ENCODE measurements at regions not wholly inside any gene's neighbourhood (a gene's known extent, or its start where the extent isn't known, plus 50 kb on each side); places are given as distances from the start of the nearest gene placed in this dataset.

GRCh38 chr13:55728247-55728646, 1412.5 kb upstream of the PRR20A start:
- H3K4me1 ChIP-seq (ENCODE audit: control insufficient read depth, extremely low read depth, insufficient read depth, low read length) = no peaks in the 10 kb centered on the region
- no peak for FAIRE-seq
- DNase-seq (ENCODE audit: low read depth, low spot score) = no peak
- H3K36me3 ChIP-seq (ENCODE audit: control insufficient read depth in 2 of 2, extremely low read depth in 1 of 2, insufficient read depth in 2 of 2, low read length in 2 of 2) = no peaks in the 10 kb centered on the region
- BruUV-seq (replicated peaks) = no TSS peak
- TF ChIP-seq POLR2AphosphoS5 (IDR thresholded peaks at IDR 0.05; ENCODE audit: insufficient read depth, low read depth, low read length) = no peak
- TF ChIP-seq JUN (IDR thresholded peaks at IDR 0.05; ENCODE audit: borderline replicate concordance, insufficient read depth, insufficient read length, low read depth) = no peak
- no peak for TF ChIP-seq CTCF (IDR thresholded peaks at IDR 0.05; ENCODE audit: extremely low read depth in 1 of 2, insufficient read depth in 1 of 2, low read depth in 1 of 2, low read length in 2 of 2)
- no peak for TF ChIP-seq EZH2 (IDR thresholded peaks at IDR 0.05; ENCODE audit: borderline replicate concordance, low read depth, low read length, severe bottlenecking)
- TF ChIP-seq POLR2A (IDR thresholded peaks at IDR 0.05; ENCODE audit: low read depth, low read length) = no peak
- ChIA-PET POLR2A (no interaction called here), CTCF (no interaction called here)
- no peak overlapping the region for H2AFZ ChIP-seq (ENCODE audit: low read depth, low read length)
- no peak overlapping the region for H3K4me2 ChIP-seq (ENCODE audit: insufficient read depth, low read length)
- H3K27ac ChIP-seq (ENCODE audit: insufficient read depth, low read depth, low read length) = no peak overlapping the region
- intact Hi-C loops (cut with micrococcal nuclease) = no loop called here
- no peaks in the 10 kb centered on the region for H3K27me3 ChIP-seq (ENCODE audit: control insufficient read depth in 2 of 2, insufficient read depth in 2 of 2, low read length in 2 of 2)
- H3K9me3 ChIP-seq (replicated peaks; ENCODE audit: control insufficient read depth, insufficient read depth, low read length) = no peaks in the 10 kb centered on the region
- dilution Hi-C loops (cut with MboI; ENCODE audit: extremely low pct_ligation_motif_present, low sequenced_read_pairs) = no loop called here
- no peak overlapping the region for H3K4me3 ChIP-seq (replicated peaks in 1 of 3; ENCODE audit: insufficient read depth in 1 of 3, low read depth in 1 of 3, low read length in 3 of 3)
- no peak overlapping the region for H3K9ac ChIP-seq (replicated peaks; ENCODE audit: extremely low read depth, insufficient read depth, low read length)
- no peaks in the 10 kb centered on the region for H4K20me1 ChIP-seq (replicated peaks; ENCODE audit: control insufficient read depth, extremely low read depth, insufficient read depth, low read length)
- no peaks in the 10 kb centered on the region for H3K9me1 ChIP-seq (replicated peaks; ENCODE audit: control insufficient read depth, extremely low read depth, insufficient read depth, low read length)
- no peaks in the 10 kb centered on the region for H3K79me2 ChIP-seq (ENCODE audit: control insufficient read depth, insufficient read depth, low read length)

- H3K4me2 ChIP-seq (ENCODE audit: insufficient read depth, low read length) = no peak overlapping the region
- no peak overlapping the region for H3K4me3 ChIP-seq (replicated peaks in 1 of 3; ENCODE audit: insufficient read depth in 1 of 3, low read depth in 1 of 3, low read length in 3 of 3)
- no peaks in the 10 kb centered on the region for H3K36me3 ChIP-seq (ENCODE audit: control insufficient read depth in 2 of 2, extremely low read depth in 1 of 2, insufficient read depth in 2 of 2, low read length in 2 of 2)
- H3K27me3 ChIP-seq (ENCODE audit: control insufficient read depth in 2 of 2, insufficient read depth in 2 of 2, low read length in 2 of 2) = no peaks in the 10 kb centered on the region
- TF ChIP-seq GATA2 (IDR thresholded peaks at IDR 0.05; ENCODE audit: insufficient read depth, insufficient read length, low read depth, low read length) (no peak), POLR2AphosphoS5 (IDR thresholded peaks at IDR 0.05; ENCODE audit: insufficient read depth, low read depth, low read length) (no peak), JUN (IDR thresholded peaks at IDR 0.05; ENCODE audit: borderline replicate concordance, insufficient read depth, insufficient read length, low read depth) (no peak), MAX (IDR thresholded peaks at IDR 0.05; ENCODE audit: insufficient read depth, insufficient read length) (no peak), CTCF (IDR thresholded peaks at IDR 0.05; ENCODE audit: extremely low read depth in 1 of 2, insufficient read depth in 1 of 2, low read depth in 1 of 2, low read length in 2 of 2) (no peak), EZH2 (IDR thresholded peaks at IDR 0.05; ENCODE audit: borderline replicate concordance, low read depth, low read length, severe bottlenecking) (no peak), MYC (IDR thresholded peaks at IDR 0.05; ENCODE audit: low read depth, low read length) (no peak), FOS (IDR thresholded peaks at IDR 0.05; ENCODE audit: borderline replicate concordance, insufficient read depth, low read length) (no peak), POLR2A (IDR thresholded peaks at IDR 0.05; ENCODE audit: low read depth, low read length) (no peak)
- CTCF ChIA-PET = no interaction called here
- H3K9me3 ChIP-seq (replicated peaks; ENCODE audit: control insufficient read depth, insufficient read depth, low read length) = no peaks in the 10 kb centered on the region
- dilution Hi-C loops (cut with MboI; ENCODE audit: extremely low pct_ligation_motif_present, low sequenced_read_pairs) = no loop called here
- no TSS peak for BruUV-seq (replicated peaks)
- no peaks in the 10 kb centered on the region for H3K4me1 ChIP-seq (ENCODE audit: control insufficient read depth, extremely low read depth, insufficient read depth, low read length)
- no peak for FAIRE-seq
- no peak for DNase-seq (ENCODE audit: low read depth, low spot score)
- no peaks in the 10 kb centered on the region for H3K9me1 ChIP-seq (replicated peaks; ENCODE audit: control insufficient read depth, extremely low read depth, insufficient read depth, low read length)
- POLR2A ChIA-PET = no interaction called here
- intact Hi-C loops (cut with micrococcal nuclease) = no loop called here
- H3K79me2 ChIP-seq (ENCODE audit: control insufficient read depth, insufficient read depth, low read length) = no peaks in the 10 kb centered on the region
- H4K20me1 ChIP-seq (replicated peaks; ENCODE audit: control insufficient read depth, extremely low read depth, insufficient read depth, low read length) = no peaks in the 10 kb centered on the region
- H3K27ac ChIP-seq (ENCODE audit: insufficient read depth, low read depth, low read length) = no peak overlapping the region
- H3K9ac ChIP-seq (replicated peaks; ENCODE audit: extremely low read depth, insufficient read depth, low read length) = no peak overlapping the region
- no peak overlapping the region for H2AFZ ChIP-seq (ENCODE audit: low read depth, low read length)
Observed at GRCh38 chr13:55745828-55746227, 1394.9 kb upstream of the PRR20A start.
